ENCODE measurements at regions not wholly inside any gene's neighbourhood (a gene's known extent, or its start where the extent isn't known, plus 50 kb on each side); places are given as distances from the start of the nearest gene placed in this dataset.
A peak's percentile ranks its signal among the peaks of the same experiment; 100 is the strongest.

DNA sequence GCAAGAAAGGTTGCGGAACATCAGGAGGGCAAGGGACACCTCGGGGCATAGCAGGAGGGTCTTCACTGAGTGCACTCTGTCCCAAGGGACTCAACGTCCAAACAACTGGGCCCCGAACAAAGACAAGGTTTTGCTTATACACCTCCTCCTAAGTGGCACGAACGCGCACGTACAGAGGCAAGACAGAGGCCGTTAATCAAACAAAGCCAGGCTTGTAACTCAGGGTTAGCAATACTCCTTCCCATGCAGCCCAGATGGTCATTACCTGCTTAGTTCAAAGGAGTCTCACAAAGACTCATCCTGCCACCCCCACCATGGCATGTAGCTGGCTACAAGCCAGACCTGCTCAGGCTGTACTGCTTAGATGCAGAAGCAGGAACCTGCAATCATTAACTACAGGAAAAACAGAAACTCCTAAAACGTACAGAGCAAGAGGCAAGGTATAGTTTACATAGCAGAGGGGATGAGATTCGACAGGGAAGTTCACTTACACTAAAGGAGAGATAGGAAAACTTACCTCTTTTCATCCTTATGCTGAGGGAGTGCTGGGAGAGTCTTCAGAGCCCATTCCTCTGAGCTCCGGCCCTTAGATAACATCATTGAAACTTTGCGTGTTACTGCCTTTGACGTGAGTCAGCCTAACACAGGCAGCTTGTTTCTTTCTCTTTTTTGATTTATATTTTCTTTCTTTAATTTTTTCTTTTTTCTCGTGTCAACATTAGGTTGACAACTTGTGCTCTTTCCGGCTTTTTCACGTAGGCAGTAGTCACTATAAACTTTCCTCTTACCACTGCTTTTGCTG is 1319.1 kb downstream of the TMEM121 start:
- H3K27me3 Mint-ChIP-seq, result no peaks in the 10 kb centered on the region
- no peak for TF ChIP-seq EZH2 (IDR thresholded peaks at IDR 0.05; ENCODE audit: borderline replicate concordance, insufficient read depth, low read depth, low read length, poor library complexity, severe bottlenecking)
- TF ChIP-seq, protein P1, sequence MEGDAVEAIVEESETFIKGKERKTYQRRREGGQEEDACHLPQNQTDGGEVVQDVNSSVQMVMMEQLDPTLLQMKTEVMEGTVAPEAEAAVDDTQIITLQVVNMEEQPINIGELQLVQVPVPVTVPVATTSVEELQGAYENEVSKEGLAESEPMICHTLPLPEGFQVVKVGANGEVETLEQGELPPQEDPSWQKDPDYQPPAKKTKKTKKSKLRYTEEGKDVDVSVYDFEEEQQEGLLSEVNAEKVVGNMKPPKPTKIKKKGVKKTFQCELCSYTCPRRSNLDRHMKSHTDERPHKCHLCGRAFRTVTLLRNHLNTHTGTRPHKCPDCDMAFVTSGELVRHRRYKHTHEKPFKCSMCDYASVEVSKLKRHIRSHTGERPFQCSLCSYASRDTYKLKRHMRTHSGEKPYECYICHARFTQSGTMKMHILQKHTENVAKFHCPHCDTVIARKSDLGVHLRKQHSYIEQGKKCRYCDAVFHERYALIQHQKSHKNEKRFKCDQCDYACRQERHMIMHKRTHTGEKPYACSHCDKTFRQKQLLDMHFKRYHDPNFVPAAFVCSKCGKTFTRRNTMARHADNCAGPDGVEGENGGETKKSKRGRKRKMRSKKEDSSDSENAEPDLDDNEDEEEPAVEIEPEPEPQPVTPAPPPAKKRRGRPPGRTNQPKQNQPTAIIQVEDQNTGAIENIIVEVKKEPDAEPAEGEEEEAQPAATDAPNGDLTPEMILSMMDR (IDR thresholded peaks at IDR 0.05), result no peak
- H3K9me3 Mint-ChIP-seq (ENCODE audit: insufficient read depth), result no peaks in the 10 kb centered on the region
- CTCF ChIA-PET, result interaction anchor here (5.5 to 7.0 kb wide), 2 partner anchors 14 to 25 kb away, joined by 57 to 226 read pairs; no protein-coding TSS in a partner anchor
- Histone ChIP-seq H3K79me2 (ENCODE audit: control insufficient read depth, insufficient read depth, low read length) (peaks cover 61% of the 10 kb centered on the region), H3K4me1 (ENCODE audit: control insufficient read depth in 2 of 2, insufficient read depth in 2 of 2, low read length in 2 of 2) (peaks cover 49 to 55% of the 10 kb centered on the region in 2 donors), H3K9ac (ENCODE audit: low read length) (peak overlapping the region; percentile 83), H2AFZ (ENCODE audit: insufficient read depth, low read depth, low read length, poor library complexity, severe bottlenecking) (peak overlapping the region; percentile 91), H3K9me3 (ENCODE audit: control extremely low read depth in 1 of 3, control insufficient read depth in 2 of 3, insufficient read depth in 1 of 3, low read length in 2 of 3) (no peaks in the 10 kb centered on the region), H3K27me3 (replicated peaks in 1 of 4; ENCODE audit: control extremely low read depth in 1 of 4, control insufficient read depth in 3 of 4, insufficient read depth in 4 of 4, low read length in 3 of 4) (no peaks in the 10 kb centered on the region), H3K36me3 (replicated peaks in 1 of 2; ENCODE audit: control extremely low read depth in 1 of 2, control insufficient read depth in 1 of 2, extremely low read depth in 1 of 2, insufficient read depth in 2 of 2, low read length in 1 of 2) (no peaks in the 10 kb centered on the region), H4K20me1 (ENCODE audit: control insufficient read depth, insufficient read depth, low read length, poor library complexity, severe bottlenecking) (no peaks in the 10 kb centered on the region), H3K27ac (ENCODE audit: low read length in 2 of 2) (peak overlapping the region; percentile 63 to 95), H3K4me3 (ENCODE audit: control extremely low read depth in 1 of 5, extremely low read depth in 1 of 5, insufficient read depth in 1 of 5, low read depth in 2 of 5, low read length in 4 of 5) (peak overlapping the region; percentile 58 to 99 (median 94)), H3K4me2 (replicated peaks; ENCODE audit: low read depth, low read length, poor library complexity, severe bottlenecking) (peak overlapping the region; percentile 90)
- peak overlapping the region; percentile 83 for H3K27ac Mint-ChIP-seq
- WGBS (ENCODE audit: insufficient coverage), result under 1% methylated on average over 9 of the region's 17 CpGs
- intact Hi-C loops (cut with micrococcal nuclease), result loop anchor here (2.0 kb wide), 1 partner anchor 15 kb away; no protein-coding TSS in a partner anchor
- DNase-seq (peak; percentile 76), ATAC-seq (ENCODE audit: low read depth) (peak; percentile 35)
- peak overlapping the region; percentile 97 for H3K4me3 Mint-ChIP-seq
- H3K4me1 Mint-ChIP-seq, result peaks cover 66% of the 10 kb centered on the region
- POLR2A ChIA-PET, result interaction anchor here (1.2 kb wide), 1 partner anchor 27 kb away, joined by 4 read pairs; no protein-coding TSS in a partner anchor

DNA sequence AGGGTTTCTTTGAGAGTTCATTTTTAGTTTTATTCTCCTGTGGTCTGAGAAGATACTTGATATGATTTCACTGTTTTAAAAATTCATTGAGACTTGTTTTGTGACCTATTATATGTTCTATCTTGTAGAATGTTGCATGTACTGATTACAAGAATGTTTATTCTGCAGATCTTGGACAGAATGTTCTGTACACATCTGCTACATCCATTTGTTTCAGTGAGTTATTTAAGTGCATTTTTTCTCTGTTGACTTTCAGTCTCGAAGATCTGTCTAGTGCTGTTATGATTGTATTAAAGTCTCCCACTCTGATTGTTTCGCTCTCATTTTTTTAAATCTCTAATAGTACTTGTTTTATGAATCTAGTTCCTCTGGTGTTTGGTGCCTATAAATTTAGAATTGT is 1319.8 kb downstream of the TMEM121 start:
- Histone ChIP-seq H3K27ac (ENCODE audit: low read length in 2 of 2) (peak overlapping the region in 1 of 2 donors; percentile 95), H3K4me2 (replicated peaks; ENCODE audit: low read depth, low read length, poor library complexity, severe bottlenecking) (peak overlapping the region; percentile 90), H3K4me1 (ENCODE audit: control insufficient read depth in 2 of 2, insufficient read depth in 2 of 2, low read length in 2 of 2) (peaks cover 55 to 56% of the 10 kb centered on the region in 2 donors), H3K36me3 (replicated peaks in 1 of 2; ENCODE audit: control extremely low read depth in 1 of 2, control insufficient read depth in 1 of 2, extremely low read depth in 1 of 2, insufficient read depth in 2 of 2, low read length in 1 of 2) (no peaks in the 10 kb centered on the region), H3K4me3 (ENCODE audit: control extremely low read depth in 1 of 5, extremely low read depth in 1 of 5, insufficient read depth in 1 of 5, low read depth in 2 of 5, low read length in 4 of 5) (peak overlapping the region in 3 of 5 experiments; percentile 58 to 99 (median 97)), H3K9ac (ENCODE audit: low read length) (peak overlapping the region; percentile 83), H3K27me3 (replicated peaks in 1 of 4; ENCODE audit: control extremely low read depth in 1 of 4, control insufficient read depth in 3 of 4, insufficient read depth in 4 of 4, low read length in 3 of 4) (no peaks in the 10 kb centered on the region), H3K79me2 (ENCODE audit: control insufficient read depth, insufficient read depth, low read length) (peaks cover 68% of the 10 kb centered on the region), H3K9me3 (ENCODE audit: control extremely low read depth in 1 of 3, control insufficient read depth in 2 of 3, insufficient read depth in 1 of 3, low read length in 2 of 3) (no peaks in the 10 kb centered on the region), H2AFZ (ENCODE audit: insufficient read depth, low read depth, low read length, poor library complexity, severe bottlenecking) (peak overlapping the region; percentile 91), H4K20me1 (ENCODE audit: control insufficient read depth, insufficient read depth, low read length, poor library complexity, severe bottlenecking) (no peaks in the 10 kb centered on the region)
- H3K27me3 Mint-ChIP-seq, result no peaks in the 10 kb centered on the region
- no peaks in the 10 kb centered on the region for H3K9me3 Mint-ChIP-seq (ENCODE audit: insufficient read depth)
- ChIA-PET POLR2A (interaction anchor here (1.2 kb wide), 1 partner anchor 26 kb away, joined by 4 read pairs; no protein-coding TSS in a partner anchor), CTCF (interaction anchor here (5.5 to 7.0 kb wide), 2 partner anchors 15 to 24 kb away, joined by 57 to 226 read pairs; no protein-coding TSS in a partner anchor)
- H3K4me1 Mint-ChIP-seq, result peaks cover 69% of the 10 kb centered on the region
- H3K4me3 Mint-ChIP-seq, result peak overlapping the region; percentile 97
- intact Hi-C loops (cut with micrococcal nuclease), result no loop called here
- DNase-seq, result no peak
- peak overlapping the region; percentile 83 for H3K27ac Mint-ChIP-seq
- TF ChIP-seq EZH2 (IDR thresholded peaks at IDR 0.05; ENCODE audit: borderline replicate concordance, insufficient read depth, low read depth, low read length, poor library complexity, severe bottlenecking), result no peak
- TF ChIP-seq, protein P1 (IDR thresholded peaks at IDR 0.05), result no peak
- ATAC-seq (ENCODE audit: low read depth), result no peak
- no CpG with 5 or more reads among the region's 2 CpGs for WGBS (ENCODE audit: insufficient coverage)
